IPS DF 4.7 (cell line): ENCODE measurements at regions not wholly inside any gene's neighbourhood (a gene's known extent, or its start where the extent isn't known, plus 50 kb on each side); places are given as distances from the start of the nearest gene placed in this dataset.

Experiments
- DNase-seq: peaks from one replicate; pipeline ENCODE4 v3.0.0-alpha.2; 2013; ENCODE audit warnings: low spot score; ENCODE audit errors: extremely low read depth

GRCh38 chr2:5373200-5373599 is 319.0 kb upstream of the SOX11 start:
- peak; percentile 44 for DNase-seq

GRCh38 chr2:5374762-5375161 is 317.4 kb upstream of the SOX11 start:
- DNase-seq = no peak

GRCh38 chr2:5377323-5377722 is 314.9 kb upstream of the SOX11 start:
- DNase-seq = no peak

- no peak for DNase-seq
Observed at GRCh38 chr2:5379811-5380210, 312.4 kb upstream of the SOX11 start.

GRCh38 chr2:5385596-5385995 is 306.6 kb upstream of the SOX11 start:
- DNase-seq = no peak

- DNase-seq = no peak
Observed at GRCh38 chr2:5387406-5387805, 304.8 kb upstream of the SOX11 start.

GRCh38 chr2:5389740-5390139 is 302.4 kb upstream of the SOX11 start:
- DNase-seq = no peak

- no peak for DNase-seq
Observed at GRCh38 chr2:5391362-5391761, 300.8 kb upstream of the SOX11 start.

GRCh38 chr2:5392658-5393057 is 299.5 kb upstream of the SOX11 start:
- no peak for DNase-seq

GRCh38 chr2:5393474-5393873 is 298.7 kb upstream of the SOX11 start:
- no peak for DNase-seq

- no peak for DNase-seq
Observed at GRCh38 chr2:5394223-5394622, 298.0 kb upstream of the SOX11 start.

GRCh38 chr2:5401115-5401657 is 291.0 kb upstream of the SOX11 start:
- DNase-seq = no peak

GRCh38 chr2:5403392-5403791 is 288.8 kb upstream of the SOX11 start:
- DNase-seq = no peak

- DNase-seq = no peak
Observed at GRCh38 chr2:5409898-5410381, 282.2 kb upstream of the SOX11 start.

- no peak for DNase-seq
Observed at GRCh38 chr2:5410991-5411700, 281.0 kb upstream of the SOX11 start.

GRCh38 chr2:5412001-5412400 is 280.2 kb upstream of the SOX11 start:
- DNase-seq = no peak

- DNase-seq = no peak
Observed at GRCh38 chr2:5433855-5434254, 258.3 kb upstream of the SOX11 start.

GRCh38 chr2:5437375-5437774 is 254.8 kb upstream of the SOX11 start:
- DNase-seq = no peak

- DNase-seq = no peak
Observed at GRCh38 chr2:5440174-5440573, 252.0 kb upstream of the SOX11 start.

- DNase-seq = no peak
Observed at GRCh38 chr2:5442736-5443135, 249.4 kb upstream of the SOX11 start.

- no peak for DNase-seq
Observed at GRCh38 chr2:5444168-5444567, 248.0 kb upstream of the SOX11 start.

- DNase-seq = no peak
Observed at GRCh38 chr2:5444854-5445253, 247.3 kb upstream of the SOX11 start.

GRCh38 chr2:5449867-5450266 is 242.3 kb upstream of the SOX11 start:
- DNase-seq = no peak
